Keratinocyte (primary cell): ENCODE measurements at regions not wholly inside any gene's neighbourhood (a gene's known extent, or its start where the extent isn't known, plus 50 kb on each side); places are given as distances from the start of the nearest gene placed in this dataset.

Source experiments
- DNase-seq: peaks from one replicate; pipeline ENCODE4 v3.0.0-alpha.2; 2011; ENCODE audit warnings: low read depth, missing footprints, low spot score
- FAIRE-seq: peaks from 2 replicates; lab custom pipeline; 2011; peaks lifted over from hg19 to GRCh38; lab: Jason Lieb, UNC
- H2AFZ ChIP-seq: 2 replicates; pipeline ENCODE4 v1.6.0; 2012; ENCODE audit warnings: low read length, control low read depth, inconsistent platforms; ENCODE audit not compliant: control insufficient read depth
- H3K27ac ChIP-seq: 2 replicates; pipeline ENCODE4 v1.5.1; 2011; ENCODE audit warnings: low read length; ENCODE audit not compliant: control insufficient read depth, insufficient read depth
- H3K27me3 ChIP-seq: 3 replicates; pipeline ENCODE4 v1.6.0; 2011; ENCODE audit warnings: low read length; ENCODE audit not compliant: control insufficient read depth, insufficient read depth; ENCODE audit errors: extremely low read depth
- H3K36me3 ChIP-seq, 2 experiments: 2 replicates in 1 of 2; 3 replicates in 1 of 2; pipeline ENCODE4 v1.5.1; 2011; ENCODE audit warnings: low read length in 2 of 2, mild to moderate bottlenecking in 1 of 2; ENCODE audit not compliant: control insufficient read depth in 2 of 2, insufficient read depth in 2 of 2; ENCODE audit errors: extremely low read depth in 1 of 2
- H3K4me1 ChIP-seq: 3 replicates; pipeline ENCODE4 v1.5.1; 2011; ENCODE audit warnings: low read length; ENCODE audit not compliant: control insufficient read depth, insufficient read depth; ENCODE audit errors: extremely low read depth
- H3K4me2 ChIP-seq: 3 replicates; pipeline ENCODE4 v1.6.0; 2011; ENCODE audit warnings: low read depth, low read length; ENCODE audit not compliant: control insufficient read depth, insufficient read depth; ENCODE audit errors: extremely low read depth
- H3K4me3 ChIP-seq, 3 experiments: fragments of 200-600 bp in 1 of 3; sonication (generic) in 1 of 3; 2 replicates in 2 of 3; 3 replicates in 1 of 3; pipeline ENCODE4 v1.5.1; 2011 to 2016; ENCODE audit warnings: low read length in 3 of 3, mild to moderate bottlenecking in 3 of 3, control low read depth in 2 of 3, inconsistent platforms in 1 of 3, low read depth in 1 of 3, mixed read lengths in 1 of 3, mixed run types in 1 of 3, moderate library complexity in 1 of 3; ENCODE audit not compliant: control insufficient read depth in 2 of 3, insufficient read depth in 2 of 3; ENCODE audit errors: extremely low read depth in 1 of 3
- H3K79me2 ChIP-seq: 2 replicates; pipeline ENCODE4 v1.6.0; 2012; ENCODE audit warnings: low read length; ENCODE audit not compliant: control insufficient read depth, insufficient read depth
- H3K9ac ChIP-seq: 3 replicates; pipeline ENCODE4 v1.6.0; 2011; ENCODE audit warnings: low read length; ENCODE audit not compliant: control insufficient read depth, insufficient read depth; ENCODE audit errors: extremely low read depth
- H3K9me1 ChIP-seq: 3 replicates; pipeline ENCODE4 v1.6.0; 2011; ENCODE audit warnings: low read length; ENCODE audit not compliant: control insufficient read depth, insufficient read depth; ENCODE audit errors: extremely low read depth
- H3K9me3 ChIP-seq: 2 replicates; pipeline ENCODE4 v1.5.1; 2012; ENCODE audit warnings: low read depth, low read length; ENCODE audit not compliant: control insufficient read depth
- H4K20me1 ChIP-seq: 3 replicates; pipeline ENCODE4 v1.6.0; 2011; ENCODE audit warnings: low read length; ENCODE audit not compliant: control insufficient read depth, insufficient read depth; ENCODE audit errors: extremely low read depth
- CTCF ChIP-seq, 3 experiments: IDR thresholded peaks in 1 of 3; conservative IDR thresholded peaks in 1 of 3; optimal IDR thresholded peaks in 1 of 3; 2 replicates in 2 of 3; 3 replicates in 1 of 3; pipeline versions ENCODE3 to v1.5.1; 2011; ENCODE audit warnings: low read length in 3 of 3, mild to moderate bottlenecking in 3 of 3, moderate library complexity in 2 of 3, control low read depth in 1 of 3, inconsistent platforms in 1 of 3; ENCODE audit not compliant: insufficient read depth in 2 of 3; ENCODE audit errors: extremely low read depth in 1 of 3
- EZH2 ChIP-seq: IDR thresholded peaks from one replicate; pipeline ENCODE4 v1.6.1; 2012; ENCODE audit warnings: inconsistent platforms, mild to moderate bottlenecking, low read length, moderate library complexity
- dilution Hi-C: fragments of 300-500 bp; cut with MboI; formaldehyde crosslinking; loops from one replicate; pipeline ENCODE4 v1.7.0; 2020; ENCODE audit warnings: low sequenced_read_pairs; ENCODE audit not compliant: extremely low pct_ligation_motif_present

- Histone ChIP-seq H2AFZ (no peak overlapping the region), H3K36me3 (no peaks in the 10 kb centered on the region), H3K79me2 (no peaks in the 10 kb centered on the region), H3K4me3 (no peak overlapping the region), H4K20me1 (no peaks in the 10 kb centered on the region), H3K4me2 (no peak overlapping the region), H3K9me1 (no peaks in the 10 kb centered on the region), H3K4me1 (peaks cover 6% of the 10 kb centered on the region), H3K9ac (no peak overlapping the region), H3K27ac (no peak overlapping the region), H3K9me3 (no peaks in the 10 kb centered on the region), H3K27me3 (no peaks in the 10 kb centered on the region)
- dilution Hi-C loops = no loop called here
- DNase-seq (no peak), FAIRE-seq (no peak)
- TF ChIP-seq CTCF (optimal IDR thresholded peaks at IDR 0.05 in 1 of 3, IDR thresholded peaks at IDR 0.05 in 1 of 3, conservative IDR thresholded peaks at IDR 0.05 in 1 of 3; ENCODE audit: extremely low read depth in 1 of 3, insufficient read depth in 2 of 3, low read length in 3 of 3) (no peak), EZH2 (no peak)
Observed at GRCh38 chr11:106378513-106379179, 301.2 kb downstream of the AASDHPPT start.

GRCh38 chr11:106379265-106379664 lies 301.8 kb downstream of the AASDHPPT start:
- Histone ChIP-seq H3K9me3 (no peaks in the 10 kb centered on the region), H3K27me3 (no peaks in the 10 kb centered on the region), H3K9ac (no peak overlapping the region), H3K4me1 (peaks cover 6% of the 10 kb centered on the region), H3K4me2 (no peak overlapping the region), H2AFZ (no peak overlapping the region), H3K79me2 (no peaks in the 10 kb centered on the region), H4K20me1 (no peaks in the 10 kb centered on the region), H3K27ac (no peak overlapping the region), H3K4me3 (no peak overlapping the region), H3K9me1 (no peaks in the 10 kb centered on the region), H3K36me3 (no peaks in the 10 kb centered on the region)
- DNase-seq = no peak
- TF ChIP-seq CTCF (optimal IDR thresholded peaks at IDR 0.05 in 1 of 3, IDR thresholded peaks at IDR 0.05 in 1 of 3, conservative IDR thresholded peaks at IDR 0.05 in 1 of 3; ENCODE audit: extremely low read depth in 1 of 3, insufficient read depth in 2 of 3, low read length in 3 of 3) = no peak
- dilution Hi-C loops = no loop called here
- FAIRE-seq = no peak
